H1 (cell line): ENCODE measurements at regions not wholly inside any gene's neighbourhood (a gene's known extent, or its start where the extent isn't known, plus 50 kb on each side); places are given as distances from the start of the nearest gene placed in this dataset.

Source experiments
- CTCF ChIA-PET: fragments of 300-600 bp; sonication (Branson Sonifier 250); formaldehyde crosslinking; loops from one replicate; lab custom pipeline; 2021; ENCODE audit not compliant: partially characterized antibody; lab: Charles Lee
- POLR2A ChIA-PET: fragments of 300-600 bp; sonication (Branson Sonifier 250); formaldehyde crosslinking; loops from one replicate; lab custom pipeline; 2021; ENCODE audit warnings: inconsistent platforms; ENCODE audit not compliant: partially characterized antibody; lab: Charles Lee
- DNase-seq, 2 experiments: peaks; one replicate each; pipeline versions ENCODE4 v3.0.0 to v3.0.0-alpha.2; 2010 to 2022; ENCODE audit warnings: low spot score in 2 of 2, low read depth in 1 of 2, mixed read lengths in 1 of 2
- FAIRE-seq: peaks from 2 replicates; lab custom pipeline; 2011; peaks lifted over from hg19 to GRCh38; lab: Jason Lieb, UNC
- H2AFZ ChIP-seq: 2 replicates; pipeline ENCODE4 v1.8.1; 2012; ENCODE audit warnings: low read length, inconsistent platforms
- H2AK5ac ChIP-seq: 2 replicates; pipeline ENCODE4 v1.6.1; 2013; ENCODE audit warnings: low read depth, low read length
- H2BK120ac ChIP-seq: replicated peaks from 2 replicates; pipeline ENCODE3; 2013; ENCODE audit warnings: low read depth, low read length, inconsistent platforms
- H2BK12ac ChIP-seq: 2 replicates; pipeline ENCODE4 v1.6.1; 2013; ENCODE audit warnings: low read depth, low read length
- H2BK15ac ChIP-seq: 2 replicates; pipeline ENCODE4 v1.6.1; 2013; ENCODE audit warnings: low read length
- H2BK20ac ChIP-seq: 2 replicates; pipeline ENCODE4 v1.6.1; 2013; ENCODE audit warnings: low read length
- H2BK5ac ChIP-seq: 2 replicates; pipeline ENCODE4 v1.6.1; 2013; ENCODE audit warnings: low read depth, low read length
- H3K14ac ChIP-seq: 2 replicates; pipeline ENCODE4 v1.6.1; 2013; ENCODE audit warnings: inconsistent platforms; ENCODE audit not compliant: insufficient read length
- H3K18ac ChIP-seq: 2 replicates; pipeline ENCODE4 v1.6.1; 2013; ENCODE audit warnings: low read length; ENCODE audit errors: extremely low read depth
- H3K23ac ChIP-seq: 2 replicates; pipeline ENCODE4 v1.6.1; 2013; ENCODE audit warnings: inconsistent platforms; ENCODE audit not compliant: insufficient read length
- H3K23me2 ChIP-seq: 2 replicates; pipeline ENCODE4 v1.6.1; 2013; ENCODE audit warnings: low read depth, low read length
- H3K27ac ChIP-seq: 2 replicates; pipeline ENCODE4 v1.6.1; 2011; ENCODE audit warnings: low read depth, low read length, inconsistent platforms
- H3K27me3 ChIP-seq, 4 experiments: replicated peaks in 1 of 4; 1 replicate in 1 of 4; 2 replicates in 3 of 4; pipeline versions ENCODE4 v1.6.1 to v1.8.1; 2011 to 2013; ENCODE audit warnings: low read length in 3 of 4, mild to moderate bottlenecking in 3 of 4, inconsistent platforms in 2 of 4, mixed read lengths in 2 of 4, moderate library complexity in 1 of 4; ENCODE audit not compliant: control insufficient read depth in 3 of 4, insufficient read depth in 3 of 4; ENCODE audit errors: extremely low read depth in 1 of 4
- H3K36me3 ChIP-seq, 4 experiments: 2 replicates each; pipeline versions ENCODE4 v1.6.1 to v1.8.1; 2011 to 2013; ENCODE audit warnings: mild to moderate bottlenecking in 4 of 4, low read length in 3 of 4, moderate library complexity in 2 of 4, control low read depth in 1 of 4, inconsistent platforms in 1 of 4; ENCODE audit not compliant: insufficient read depth in 4 of 4, control insufficient read depth in 2 of 4
- H3K4ac ChIP-seq: replicated peaks from 2 replicates; pipeline ENCODE3; 2013; ENCODE audit warnings: low read length, low read depth, mixed read lengths, inconsistent platforms; ENCODE audit not compliant: insufficient read length
- H3K4me1 ChIP-seq, 4 experiments: replicated peaks in 1 of 4; 1 replicate in 1 of 4; 2 replicates in 3 of 4; pipeline versions ENCODE4 v1.6.1 to v1.8.1; 2011 to 2013; ENCODE audit warnings: low read length in 3 of 4, inconsistent platforms in 2 of 4, mixed read lengths in 1 of 4; ENCODE audit not compliant: insufficient read depth in 4 of 4, control insufficient read depth in 3 of 4
- H3K4me2 ChIP-seq, 2 experiments: 2 replicates each; pipeline versions ENCODE4 v1.6.1 to v1.8.1; 2011 to 2013; ENCODE audit warnings: low read depth in 2 of 2, low read length in 2 of 2, control low read depth in 1 of 2, inconsistent platforms in 1 of 2, mild to moderate bottlenecking in 1 of 2; ENCODE audit not compliant: insufficient read depth in 1 of 2
- H3K4me3 ChIP-seq, 4 experiments: fragments of 200-600, 300-600 bp in 1 of 4; sonication (generic), shearing (Covaris generic), sonication (Bioruptor Twin) in 1 of 4; 2 replicates each; pipeline versions ENCODE4 v1.5.1 to v1.8.1; 2011 to 2016; ENCODE audit warnings: low read length in 4 of 4, low read depth in 3 of 4, control low read depth in 2 of 4, inconsistent platforms in 2 of 4, mild to moderate bottlenecking in 2 of 4, mixed read lengths in 1 of 4, moderate library complexity in 1 of 4; ENCODE audit not compliant: insufficient read depth in 2 of 4; ENCODE audit errors: extremely low read depth in 1 of 4
- H3K56ac ChIP-seq: replicated peaks from 2 replicates; pipeline ENCODE3; 2013; ENCODE audit warnings: low read depth, mild to moderate bottlenecking, mixed read lengths, low read length, inconsistent platforms; ENCODE audit not compliant: insufficient read length
- H3K79me1 ChIP-seq: 2 replicates; pipeline ENCODE4 v1.6.1; 2013; ENCODE audit warnings: low read depth, low read length, control low read depth
- H3K79me2 ChIP-seq, 2 experiments: 2 replicates each; pipeline versions ENCODE4 v1.6.1 to v1.8.1; 2012 to 2013; ENCODE audit warnings: low read length in 2 of 2, mild to moderate bottlenecking in 2 of 2, inconsistent platforms in 1 of 2; ENCODE audit not compliant: insufficient read depth in 2 of 2, control insufficient read depth in 1 of 2
- H3K9ac ChIP-seq, 4 experiments: replicated peaks in 1 of 4; 1 replicate in 1 of 4; 2 replicates in 3 of 4; pipeline versions ENCODE4 v1.6.1 to v1.8.1; 2011 to 2013; ENCODE audit warnings: low read depth in 3 of 4, low read length in 3 of 4, control low read depth in 2 of 4, mild to moderate bottlenecking in 2 of 4, moderate library complexity in 2 of 4, inconsistent platforms in 1 of 4; ENCODE audit errors: extremely low read depth in 1 of 4
- H3K9me3 ChIP-seq, 2 experiments: 2 replicates each; pipeline versions ENCODE4 v1.6.1 to v1.8.1; 2012 to 2013; ENCODE audit warnings: mild to moderate bottlenecking in 2 of 2, moderate library complexity in 2 of 2, control low read depth in 1 of 2, inconsistent platforms in 1 of 2, low read depth in 1 of 2, low read length in 1 of 2, mixed read lengths in 1 of 2; ENCODE audit not compliant: insufficient read depth in 2 of 2
- H4K20me1 ChIP-seq, 2 experiments: replicated peaks in 1 of 2; 2 replicates each; pipeline versions ENCODE3 to v1.8.1; 2011 to 2013; ENCODE audit warnings: inconsistent platforms in 2 of 2, low read length in 2 of 2, mild to moderate bottlenecking in 1 of 2; ENCODE audit not compliant: insufficient read depth in 2 of 2, control insufficient read depth in 1 of 2
- H4K5ac ChIP-seq: 2 replicates; pipeline ENCODE4 v1.6.1; 2013; ENCODE audit warnings: low read length, low read depth, mixed read lengths, inconsistent platforms; ENCODE audit not compliant: insufficient read length
- H4K8ac ChIP-seq: 2 replicates; pipeline ENCODE4 v1.8.0; 2013; ENCODE audit warnings: mild to moderate bottlenecking, moderate library complexity, low read length, inconsistent platforms; ENCODE audit not compliant: insufficient read depth; ENCODE audit errors: extremely low read depth
- H4K91ac ChIP-seq: replicated peaks from 2 replicates; pipeline ENCODE3; 2013; ENCODE audit warnings: low read length, mixed read lengths, inconsistent platforms; ENCODE audit not compliant: insufficient read length
- CEBPB ChIP-seq: IDR thresholded peaks from 2 replicates; pipeline ENCODE4 v1.6.1; 2012; ENCODE audit warnings: low read depth, low read length
- CHD1 ChIP-seq: IDR thresholded peaks from 2 replicates; pipeline ENCODE4 v1.6.1; 2012; ENCODE audit warnings: low read depth, low read length, improper control_type of control experiment
- FOSL1 ChIP-seq: IDR thresholded peaks from 2 replicates; pipeline ENCODE4 v1.6.1; 2011; ENCODE audit warnings: mild to moderate bottlenecking, low read depth, low read length, moderate library complexity; ENCODE audit not compliant: insufficient read depth
- HDAC2 ChIP-seq, 2 experiments: fragments of 300-600 bp in 1 of 2; sonication (generic) in 1 of 2; IDR thresholded peaks; 2 replicates each; pipeline ENCODE4 v1.6.1; 2011 to 2012; ENCODE audit warnings: low read depth in 2 of 2, low read length in 2 of 2, mild to moderate bottlenecking in 2 of 2, moderate library complexity in 2 of 2, borderline replicate concordance in 1 of 2, inconsistent platforms in 1 of 2
- KDM4A ChIP-seq: IDR thresholded peaks from one replicate; pipeline ENCODE4 v1.7.1; 2012; ENCODE audit warnings: low read depth, mild to moderate bottlenecking, moderate library complexity, low read length, inconsistent platforms; ENCODE audit not compliant: severe bottlenecking
- KDM5A ChIP-seq: fragments of 200-600 bp; IDR thresholded peaks from 2 replicates; pipeline ENCODE4 v1.7.1; 2012; ENCODE audit warnings: mild to moderate bottlenecking, low read length, inconsistent platforms, mixed read lengths
- POLR2AphosphoS5 ChIP-seq: IDR thresholded peaks from 2 replicates; pipeline ENCODE4 v1.6.1; 2011; ENCODE audit warnings: low read depth, low read length
- SIN3A ChIP-seq, 2 experiments: IDR thresholded peaks in 1 of 2; conservative IDR thresholded peaks in 1 of 2; 2 replicates each; pipeline ENCODE4 v1.6.1; 2011 to 2012; ENCODE audit warnings: low read length in 2 of 2, improper control_type of control experiment in 1 of 2, low read depth in 1 of 2, mild to moderate bottlenecking in 1 of 2
- SIX5 ChIP-seq: IDR thresholded peaks from 2 replicates; pipeline ENCODE4 v1.6.1; 2011; ENCODE audit warnings: mild to moderate bottlenecking, low read depth, low read length
- TAF7 ChIP-seq: optimal IDR thresholded peaks from 2 replicates; pipeline ENCODE3; 2011; ENCODE audit warnings: low read depth, mild to moderate bottlenecking, inconsistent platforms, low read length, moderate library complexity, borderline replicate concordance
- WGBS, 2 experiments: shearing (Covaris generic) in 1 of 2; methylation state at CpG; one replicate each; pipeline versions ENCODE4 v1.1.6 to v1.1.7; 2013 to 2015; ENCODE audit warnings: low lambda C conversion rate in 2 of 2, mixed read lengths in 2 of 2, inconsistent platforms in 1 of 2, low coverage in 1 of 2, missing lambda C conversion rate in 1 of 2; ENCODE audit not compliant: insufficient replicate concordance in 2 of 2, insufficient coverage in 1 of 2, insufficient read length in 1 of 2; ENCODE audit errors: extremely low coverage in 1 of 2, missing lambda C conversion rate in 1 of 2; 5-methylcytosine and 5-hydroxymethylcytosine counted together

DNA sequence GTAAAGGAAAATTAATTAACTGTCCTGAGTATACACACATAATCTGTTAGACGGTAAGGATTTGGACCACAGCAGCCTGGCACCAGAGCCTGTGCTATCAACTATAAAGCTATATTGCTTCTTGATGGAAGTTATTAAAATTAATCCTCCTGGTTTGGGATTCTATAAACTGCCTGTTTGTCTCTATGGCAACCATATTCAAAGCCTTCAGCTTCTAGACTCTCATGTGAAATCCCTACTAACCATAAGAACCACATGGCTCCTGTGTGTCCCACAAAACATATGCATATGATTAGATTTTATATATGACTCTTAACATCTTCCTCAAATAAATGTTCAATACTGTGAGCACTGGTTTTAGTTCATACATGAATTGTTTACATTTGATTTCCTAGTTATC lies 380.8 kb downstream of the ANKRD50 start:
- Histone ChIP-seq H3K27me3 (no peaks in the 10 kb centered on the region), H2BK15ac (no peak overlapping the region), H3K4me3 (no peak overlapping the region), H4K91ac (no peak overlapping the region), H2AK5ac (no peak overlapping the region), H3K9me3 (no peaks in the 10 kb centered on the region), H3K4me2 (no peak overlapping the region), H2BK20ac (no peak overlapping the region), H4K5ac (no peak overlapping the region), H3K9ac (no peak overlapping the region), H3K4me1 (no peaks in the 10 kb centered on the region; a peak in 1 of 7 replicates), H3K79me2 (no peaks in the 10 kb centered on the region), H3K18ac (no peak overlapping the region), H4K8ac (no peak overlapping the region), H3K14ac (no peak overlapping the region), H3K36me3 (no peaks in the 10 kb centered on the region), H2BK120ac (no peak overlapping the region), H2AFZ (no peak overlapping the region), H2BK5ac (no peak overlapping the region), H3K56ac (no peak overlapping the region), H3K27ac (no peak overlapping the region), H4K20me1 (no peaks in the 10 kb centered on the region), H3K4ac (no peak overlapping the region), H3K79me1 (no peaks in the 10 kb centered on the region), H3K23me2 (no peaks in the 10 kb centered on the region; the same call in 1 of the 2 replicates), H2BK12ac (no peak overlapping the region), H3K23ac (no peak overlapping the region)
- CTCF ChIA-PET, result interaction anchor here (0.7 to 5.6 kb wide), 4 partner anchors 9 to 952 kb away, joined by 3 to 24 read pairs (median 4); no protein-coding TSS in a partner anchor
- POLR2A ChIA-PET, result no interaction called here
- FAIRE-seq (no peak), DNase-seq (no peak)
- TF ChIP-seq KDM5A (no peak), SIX5 (no peak), KDM4A (no peak), CHD1 (no peak), SIN3A (conservative IDR thresholded peaks at IDR 0.05 in 1 of 2, IDR thresholded peaks at IDR 0.05 in 1 of 2; ENCODE audit: low read depth in 1 of 2, low read length in 2 of 2) (no peak), POLR2AphosphoS5 (no peak), HDAC2 (IDR thresholded peaks at IDR 0.05; ENCODE audit: borderline replicate concordance in 1 of 2, low read depth in 2 of 2, low read length in 2 of 2) (no peak), CEBPB (no peak), FOSL1 (no peak), TAF7 (no peak)
- WGBS, 2 experiments, result 84% methylated on average over 1 of the region's 1 CpG; no CpG with 5 or more reads in 1 of the 2 experiments
